HG03342 (cell line): ENCODE measurements at regions not wholly inside any gene's neighbourhood (a gene's known extent, or its start where the extent isn't known, plus 50 kb on each side); places are given as distances from the start of the nearest gene placed in this dataset.
A peak's percentile ranks its signal among the peaks of the same experiment; 100 is the strongest.
"Not testable (repeated sequence)": the region's sequence is repeated elsewhere in the genome, so short reads cannot be mapped to it uniquely, and the experiment has no call there.

Experiments
- ATAC-seq: cut with Tn5 transposase; IDR thresholded peaks from one replicate; pipeline ENCODE4 v1.9.1; 2021; ENCODE audit warnings: mild to moderate bottlenecking, moderate library complexity; ENCODE audit not compliant: unreplicated experiment

DNA sequence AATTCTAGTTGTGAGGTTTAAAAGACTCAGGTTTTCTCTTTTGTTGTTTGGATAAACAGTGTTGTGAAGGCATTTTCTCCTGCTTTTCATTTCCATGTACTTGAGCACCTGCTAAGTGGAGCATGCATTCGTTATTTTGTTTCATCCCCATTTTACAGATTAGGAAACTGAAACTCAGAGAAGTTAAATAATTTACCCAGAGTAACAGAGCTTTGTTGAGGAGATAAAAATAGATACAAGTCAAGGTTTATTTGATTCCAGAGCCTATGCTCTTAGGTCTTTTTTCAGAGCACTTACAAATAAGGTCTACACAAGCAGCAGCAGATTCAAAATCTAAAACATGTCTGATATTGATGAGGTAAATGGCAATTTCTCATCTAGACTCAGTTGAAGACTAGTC lies 254.7 kb upstream of the PTBP2 start:
- ATAC-seq, result no peak

DNA sequence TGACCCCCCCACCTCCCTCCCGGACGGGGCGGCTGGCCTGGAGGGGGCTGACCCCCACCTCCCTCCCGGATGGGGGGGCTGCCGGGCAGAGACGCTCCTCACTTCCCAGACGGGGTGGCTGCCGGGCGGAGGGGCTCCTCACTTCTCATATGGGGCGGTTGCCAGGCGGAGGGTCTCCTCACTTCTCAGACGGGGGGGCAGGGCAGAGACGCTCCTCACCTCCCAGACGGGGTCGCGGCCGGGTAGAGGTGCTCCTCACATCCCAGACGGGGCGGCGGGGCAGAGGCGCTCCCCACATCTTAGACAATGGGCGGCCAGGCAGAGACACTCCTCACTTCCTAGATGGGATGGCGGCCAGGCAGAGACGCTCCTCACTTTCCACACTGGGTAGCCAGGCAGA lies 251.9 kb upstream of the PTBP2 start:
- not testable (repeated sequence) for ATAC-seq

DNA sequence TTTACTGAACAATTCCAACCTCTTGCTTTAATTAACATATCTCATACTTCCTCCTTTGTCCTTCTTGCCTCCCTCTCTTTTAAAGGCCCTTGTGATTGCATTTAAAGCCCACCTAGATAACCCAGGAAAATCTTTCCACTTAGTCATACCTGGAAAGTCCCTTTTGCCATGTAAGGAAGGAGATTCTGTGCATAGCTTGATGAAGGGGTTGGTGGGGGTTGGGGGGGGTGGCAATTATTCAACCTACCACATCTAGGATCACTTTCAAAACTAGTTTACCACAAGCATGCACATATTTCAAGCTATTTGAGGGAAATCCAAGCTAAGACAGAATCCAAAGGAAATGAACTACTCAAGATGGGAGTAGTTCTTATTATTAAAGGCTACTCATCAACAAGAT lies 249.1 kb upstream of the PTBP2 start:
- ATAC-seq, result no peak

DNA sequence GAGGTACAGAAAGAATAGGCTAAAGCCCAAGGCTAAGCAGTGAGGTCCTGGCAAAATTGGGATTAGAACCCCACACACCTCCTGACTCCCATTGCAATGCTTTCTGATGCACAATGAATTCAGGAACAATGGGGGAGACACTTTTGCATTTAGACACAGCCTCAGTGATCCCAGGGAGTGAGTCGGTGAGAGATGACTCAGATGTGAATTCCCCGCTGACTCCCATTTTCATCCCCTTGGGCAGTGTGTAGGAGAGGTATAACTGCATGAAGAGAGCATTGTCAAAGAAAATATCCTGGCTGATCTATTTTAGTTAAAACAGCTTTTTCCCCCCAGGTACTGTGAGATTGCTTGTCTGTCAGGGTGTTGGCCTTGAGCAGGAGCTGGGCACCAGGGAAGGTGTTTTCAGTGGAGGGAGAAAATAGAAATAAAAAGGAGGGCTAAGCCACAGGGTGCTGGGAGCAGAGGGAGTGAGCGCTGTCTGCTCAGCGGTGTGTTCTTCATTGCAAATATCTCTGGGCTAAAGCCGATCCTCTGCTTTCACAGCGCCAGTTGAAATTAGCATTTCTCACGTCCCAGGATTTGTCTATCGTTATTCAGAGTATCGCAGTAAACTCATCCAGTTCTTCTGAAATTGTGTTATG lies 247.7 kb upstream of the PTBP2 start:
- ATAC-seq, result no peak

DNA sequence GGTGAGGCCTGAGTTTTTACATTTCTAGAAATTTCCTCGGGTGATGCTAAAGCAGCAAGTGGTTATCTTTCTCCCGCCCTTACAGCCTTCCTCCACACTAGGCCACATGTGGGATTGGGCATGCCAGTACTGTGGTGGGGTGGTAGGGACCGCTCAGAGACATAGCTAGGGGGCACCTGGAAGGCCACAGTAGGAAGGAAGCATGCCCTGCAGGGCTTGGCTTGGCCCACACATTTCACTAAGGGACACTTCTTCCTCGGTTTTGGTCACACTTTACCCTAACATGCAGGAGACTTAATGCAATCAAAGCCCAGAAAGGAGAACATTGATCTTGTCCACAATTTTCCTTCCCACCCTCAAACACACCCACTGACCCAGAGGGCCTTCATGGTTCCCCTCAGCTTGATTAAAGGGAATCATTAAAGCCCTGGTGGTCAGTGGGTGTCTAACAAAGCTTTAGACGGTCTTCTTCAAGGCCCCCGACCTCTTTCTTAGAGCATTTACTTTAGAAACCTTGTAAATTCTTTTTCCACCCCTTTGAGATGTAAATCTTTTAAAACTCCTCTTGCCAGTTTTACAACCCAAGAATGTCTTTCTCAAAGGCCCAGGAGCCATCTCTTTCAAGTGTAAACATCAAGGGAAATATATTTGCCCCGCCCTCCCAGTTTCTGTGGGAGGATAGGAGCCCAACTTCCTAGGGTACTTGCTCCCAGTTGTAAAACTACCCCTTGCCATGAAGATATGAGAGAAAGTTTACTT lies 246.4 kb upstream of the PTBP2 start:
- no peak for ATAC-seq

DNA sequence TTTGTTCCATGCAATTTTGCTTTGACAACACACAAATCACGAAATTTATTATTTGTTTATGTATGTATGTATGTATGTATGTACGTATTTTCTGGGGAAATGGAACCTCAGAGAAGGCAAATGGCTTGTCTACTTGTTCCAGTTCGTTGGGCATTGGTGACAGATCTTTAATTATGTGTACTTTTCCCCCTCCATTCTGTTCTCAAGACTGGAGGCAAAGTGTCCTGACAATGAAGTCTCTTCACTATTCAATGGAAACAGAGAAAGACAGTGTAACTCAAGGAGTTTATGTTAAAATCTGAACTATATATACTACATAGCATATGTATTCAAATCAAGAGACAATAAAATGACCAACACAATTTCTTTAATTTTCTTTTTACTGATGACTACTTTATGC lies 245.7 kb upstream of the PTBP2 start:
- no peak for ATAC-seq

DNA sequence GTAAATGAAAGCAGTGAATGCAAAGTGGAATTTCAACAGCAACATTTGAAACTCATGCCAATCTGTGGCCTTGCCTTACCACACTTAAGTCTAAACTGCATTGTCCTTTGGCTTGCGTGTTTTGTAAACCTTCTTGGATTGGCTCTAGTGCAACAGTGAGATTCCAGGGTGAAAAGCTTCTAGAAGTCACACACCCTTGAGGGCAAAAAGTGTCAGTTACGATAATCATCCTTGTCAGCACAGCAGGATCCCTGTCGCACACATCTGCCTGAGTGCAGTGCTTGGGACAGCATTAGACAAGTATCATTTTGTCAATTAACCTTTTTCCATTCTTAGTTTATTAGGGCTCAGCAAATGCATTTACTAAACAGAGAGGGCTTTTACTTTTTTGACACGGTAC lies 243.4 kb upstream of the PTBP2 start:
- no peak for ATAC-seq

DNA sequence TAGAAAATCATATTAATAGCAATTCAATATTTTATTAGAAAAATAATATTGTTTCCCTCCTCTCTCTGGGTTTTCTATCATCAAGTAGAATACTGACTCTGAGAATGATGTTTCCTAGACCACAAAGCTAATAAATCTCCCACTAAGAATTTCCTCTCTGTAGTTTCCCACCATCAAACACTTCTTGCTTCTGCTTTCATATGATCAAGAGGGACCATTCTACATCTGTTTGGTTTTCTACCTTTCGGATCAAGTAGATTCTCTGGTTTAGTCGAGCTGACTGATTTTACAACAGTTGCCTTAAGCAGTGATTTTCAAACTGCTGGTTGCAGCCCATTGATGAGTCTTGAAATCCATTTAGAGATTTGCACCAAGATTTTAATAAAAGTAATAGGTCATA lies 240.2 kb upstream of the PTBP2 start:
- no peak for ATAC-seq

DNA sequence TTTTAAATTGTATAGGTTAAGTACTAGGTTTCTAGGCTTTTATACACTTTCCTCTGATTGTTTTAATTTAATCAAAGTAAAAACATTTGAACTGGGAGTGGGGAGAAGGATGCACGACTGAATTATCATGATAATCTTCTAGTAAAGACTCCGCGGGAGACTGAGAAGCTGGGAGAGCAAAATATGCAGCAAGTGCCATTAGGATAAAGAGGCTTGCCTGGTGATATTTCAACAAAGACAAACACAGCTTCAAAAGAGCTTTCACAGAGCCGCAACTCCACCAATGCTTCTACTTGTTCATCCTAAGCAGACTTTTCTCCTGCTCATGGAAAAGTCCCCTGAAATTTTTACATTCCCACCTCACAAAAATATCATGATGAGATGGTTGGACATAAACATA lies 239.0 kb upstream of the PTBP2 start:
- no peak for ATAC-seq

DNA sequence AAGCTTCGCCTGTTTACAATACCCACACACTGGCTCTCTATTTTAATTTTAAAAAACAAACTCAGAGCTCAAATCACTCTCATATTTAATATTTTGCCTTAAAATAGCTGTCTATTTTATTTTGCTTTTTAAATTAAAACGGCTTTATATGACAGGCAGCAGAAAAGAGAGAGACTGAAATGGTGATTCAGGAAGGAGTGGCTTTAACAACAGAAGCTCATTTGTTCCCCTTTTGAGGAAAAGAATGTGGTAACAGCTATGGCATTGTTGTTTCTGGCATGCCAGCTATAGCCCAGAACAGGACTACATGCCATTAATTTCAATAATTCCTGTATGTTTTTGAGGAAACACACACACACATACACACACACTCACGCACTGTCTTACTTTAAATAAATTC lies 234.2 kb upstream of the PTBP2 start:
- no peak for ATAC-seq

DNA sequence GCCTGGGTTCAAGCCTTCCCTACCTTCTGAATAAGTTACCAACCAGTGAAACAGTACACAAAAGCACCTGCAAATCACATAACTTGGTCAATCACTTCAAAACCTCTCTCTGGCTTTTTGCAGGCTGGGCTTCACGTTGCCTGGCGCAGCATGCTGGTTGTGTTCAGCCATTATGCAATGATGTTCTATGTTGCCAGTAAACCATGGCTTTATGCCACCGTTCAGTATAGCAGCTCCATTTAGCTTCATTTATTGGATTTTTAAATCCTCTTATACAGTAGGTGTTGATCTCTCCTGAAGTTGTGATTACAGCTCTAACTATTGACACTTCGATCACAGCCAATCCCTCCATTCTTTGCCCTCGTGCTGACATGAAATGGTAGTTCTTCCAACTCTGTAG lies 233.6 kb upstream of the PTBP2 start:
- no peak for ATAC-seq

DNA sequence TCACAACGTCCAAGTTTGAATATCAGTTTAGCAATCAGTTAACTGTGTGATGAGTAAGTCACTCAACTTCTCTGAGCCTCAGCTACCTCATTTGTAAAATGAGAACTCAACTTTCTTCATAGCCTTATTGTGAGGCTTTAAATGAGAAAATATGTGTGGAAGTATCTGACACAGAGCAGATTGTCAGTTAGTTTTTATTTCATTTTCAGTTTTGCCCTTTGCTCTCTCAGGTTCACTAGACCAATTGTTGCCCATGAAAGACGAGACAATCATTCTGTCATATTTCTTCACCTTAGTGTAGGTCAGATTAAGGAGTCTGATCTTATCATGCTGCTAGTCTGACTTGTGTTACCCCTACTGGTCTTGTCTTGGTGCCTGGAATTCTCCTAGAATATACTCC lies 232.8 kb upstream of the PTBP2 start:
- ATAC-seq, result peak; percentile 67

DNA sequence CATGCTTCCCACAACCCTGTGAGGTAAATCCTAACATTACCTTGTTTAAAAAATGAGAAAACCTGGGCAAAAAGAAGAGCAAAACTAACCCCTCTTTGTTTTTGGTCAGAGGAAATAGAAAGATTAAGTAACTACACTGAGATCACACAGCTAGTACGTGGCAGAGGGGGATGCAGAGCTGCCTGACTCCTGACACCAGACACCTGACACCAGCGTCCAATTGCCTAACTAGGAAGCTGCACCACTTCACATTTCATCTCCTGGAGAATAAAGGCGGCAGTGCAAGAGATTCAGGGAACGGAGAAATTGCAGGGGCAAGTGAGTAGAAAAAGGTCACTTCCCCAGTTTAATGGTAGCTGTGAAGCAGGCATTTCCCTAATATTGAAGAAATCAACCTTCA lies 229.3 kb upstream of the PTBP2 start:
- ATAC-seq, result no peak

DNA sequence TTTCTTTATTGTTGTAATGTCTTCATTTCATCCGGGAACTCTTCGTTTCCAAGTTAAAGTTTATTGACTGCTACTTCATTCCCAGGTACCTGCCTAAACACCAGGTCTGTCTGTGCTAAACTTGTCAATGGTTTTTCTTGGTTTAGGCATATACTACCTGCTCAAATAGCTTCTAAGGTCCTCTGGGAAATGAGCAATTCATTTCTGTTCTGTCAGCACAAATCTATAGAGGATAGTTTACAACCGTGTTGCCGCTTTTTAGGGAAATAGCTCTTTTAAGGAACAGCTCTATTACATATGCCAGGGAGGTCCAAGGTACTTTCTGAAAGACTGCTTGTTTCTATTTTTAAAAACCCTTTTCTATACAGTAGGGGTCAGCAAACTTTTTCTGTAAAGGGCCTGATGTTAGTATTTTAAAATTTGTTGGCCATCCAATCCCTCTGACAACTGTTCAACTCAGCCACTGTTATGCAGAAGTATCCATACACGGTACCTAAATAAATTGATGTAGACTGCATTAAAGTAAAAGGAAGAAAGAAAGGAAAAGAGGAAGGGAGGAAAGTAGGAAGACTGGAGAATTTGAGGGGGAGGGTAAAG lies 222.7 kb upstream of the PTBP2 start:
- ATAC-seq, result no peak

DNA sequence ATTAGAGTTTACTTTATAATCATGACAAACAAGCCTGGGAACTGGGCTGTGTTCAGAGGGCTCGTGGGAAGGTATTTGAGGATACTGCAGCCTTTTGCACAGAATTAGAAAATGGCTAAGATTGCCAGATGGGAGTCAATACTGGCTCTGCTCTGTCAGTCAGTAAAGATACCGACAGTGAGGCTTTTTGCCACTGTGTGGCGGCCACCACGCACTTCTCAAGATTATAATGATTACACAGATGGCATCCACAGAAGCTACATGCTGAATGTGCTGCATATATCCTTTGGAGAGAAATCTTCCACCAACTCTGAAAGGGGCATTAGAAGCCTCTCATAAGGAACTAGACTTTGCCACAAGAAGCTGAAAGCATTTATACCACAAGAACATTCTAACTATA lies 213.4 kb upstream of the PTBP2 start:
- ATAC-seq, result no peak

DNA sequence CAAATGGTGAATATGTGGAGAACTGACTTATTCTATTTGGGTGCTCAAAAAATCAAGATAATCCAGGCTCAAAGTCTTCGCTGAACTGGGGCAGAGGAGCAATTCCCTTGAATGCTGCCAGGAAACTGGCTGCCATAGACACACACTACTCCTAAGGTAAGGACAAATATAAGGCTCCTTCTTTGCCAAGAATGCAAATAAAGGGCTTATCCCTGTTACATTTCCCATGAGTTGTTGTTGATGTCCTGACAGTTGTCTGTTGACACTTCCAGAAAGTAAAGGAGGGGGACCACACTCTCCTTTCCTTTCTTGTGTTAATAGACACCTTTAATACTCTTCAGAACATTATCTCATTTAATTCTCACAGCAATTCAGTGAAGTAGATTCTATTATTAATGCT lies 212.2 kb upstream of the PTBP2 start:
- no peak for ATAC-seq

DNA sequence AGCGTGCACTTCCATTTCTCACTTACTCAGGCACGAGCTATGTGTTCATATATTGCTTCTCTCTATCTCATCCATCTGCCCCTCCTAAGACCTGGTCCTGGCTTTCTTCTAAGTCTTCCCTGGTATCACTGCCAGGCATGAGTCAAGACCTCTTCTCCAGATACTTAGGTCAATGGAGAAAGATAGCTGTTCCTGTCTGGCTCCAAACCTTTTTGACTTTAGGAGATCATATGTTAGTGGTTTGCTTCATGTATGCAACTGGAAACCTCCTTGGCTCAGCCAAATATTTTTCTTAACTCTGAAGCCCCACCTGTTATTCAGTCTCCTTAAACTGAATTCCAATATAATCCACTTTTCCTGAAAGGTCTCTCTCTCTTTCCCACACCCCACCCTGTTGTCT lies 211.6 kb upstream of the PTBP2 start:
- ATAC-seq, result no peak

DNA sequence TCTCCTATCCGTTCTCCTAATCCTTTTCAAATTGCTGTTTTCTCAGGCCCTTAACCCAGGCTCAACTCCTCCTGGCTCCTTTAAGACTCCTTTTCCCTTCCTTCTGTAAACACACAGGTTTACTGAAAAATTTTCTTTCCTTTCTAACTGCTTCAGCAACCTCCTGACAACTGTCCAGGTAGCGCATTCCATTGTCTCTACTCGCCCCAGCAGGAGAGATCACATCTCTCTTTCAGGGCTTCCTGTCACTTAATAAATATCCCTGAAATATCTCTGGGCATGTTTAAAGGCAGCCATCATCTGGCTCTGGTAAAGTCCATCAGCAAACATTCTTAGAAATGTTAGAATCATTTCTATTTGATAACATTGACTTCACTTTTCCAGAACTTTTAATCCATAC lies 211.2 kb upstream of the PTBP2 start:
- ATAC-seq, result no peak

DNA sequence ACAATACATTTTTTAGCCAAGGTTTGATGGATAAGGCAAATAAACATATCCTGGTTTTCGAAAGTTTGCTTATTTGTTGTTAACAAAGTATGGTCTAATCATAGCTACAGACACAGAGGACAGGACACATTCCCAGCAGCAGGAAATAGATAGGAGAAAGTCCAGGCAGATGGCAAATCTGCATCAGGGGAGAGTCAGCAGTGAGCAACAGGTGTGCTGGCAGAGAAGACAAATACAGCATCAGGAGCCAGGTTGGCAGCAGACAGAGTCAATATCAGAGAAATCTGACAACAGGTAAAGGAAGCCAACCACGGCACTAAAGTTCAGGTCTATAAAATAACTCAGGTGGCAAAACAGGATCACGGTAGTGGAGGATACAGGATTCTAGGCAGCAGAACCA lies 210.7 kb upstream of the PTBP2 start:
- no peak for ATAC-seq

DNA sequence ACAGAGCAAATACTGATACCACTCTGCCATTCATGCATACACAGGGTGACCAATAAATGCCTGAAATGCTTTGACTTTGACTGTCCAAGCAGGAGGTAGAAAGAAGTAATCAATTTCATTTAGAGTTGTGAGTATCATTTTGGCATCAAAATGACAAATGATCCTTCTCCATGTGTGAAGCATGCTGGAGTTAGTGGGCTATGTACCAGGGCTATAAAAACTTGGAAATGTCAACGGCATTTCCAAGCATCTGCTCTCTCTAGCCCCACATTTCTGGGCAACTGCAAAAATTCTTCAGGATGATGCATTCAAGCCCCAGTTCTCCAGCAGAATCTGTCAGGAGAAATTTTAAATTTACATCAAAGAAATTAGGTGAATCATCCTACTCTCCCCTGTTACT lies 208.4 kb upstream of the PTBP2 start:
- ATAC-seq, result no peak

DNA sequence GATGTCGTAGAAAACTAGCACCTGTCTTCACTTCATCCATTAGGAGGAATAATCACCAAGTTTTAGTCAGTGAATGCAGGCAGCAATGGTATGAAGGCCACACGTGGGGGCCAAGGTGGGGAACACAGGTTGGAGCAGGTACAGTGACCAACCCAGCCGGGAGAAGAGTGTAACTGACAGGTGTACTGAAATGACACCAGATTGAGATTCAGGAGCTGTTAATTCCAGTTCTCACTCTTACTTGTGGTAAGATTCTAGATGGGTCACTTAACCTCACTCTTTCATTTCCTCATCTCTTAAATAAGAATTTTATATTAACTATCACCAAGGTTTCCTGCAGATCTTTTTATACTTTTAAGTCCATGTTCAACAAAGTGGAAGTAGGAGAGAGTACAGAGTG lies 206.2 kb upstream of the PTBP2 start:
- peak; percentile 91 for ATAC-seq

DNA sequence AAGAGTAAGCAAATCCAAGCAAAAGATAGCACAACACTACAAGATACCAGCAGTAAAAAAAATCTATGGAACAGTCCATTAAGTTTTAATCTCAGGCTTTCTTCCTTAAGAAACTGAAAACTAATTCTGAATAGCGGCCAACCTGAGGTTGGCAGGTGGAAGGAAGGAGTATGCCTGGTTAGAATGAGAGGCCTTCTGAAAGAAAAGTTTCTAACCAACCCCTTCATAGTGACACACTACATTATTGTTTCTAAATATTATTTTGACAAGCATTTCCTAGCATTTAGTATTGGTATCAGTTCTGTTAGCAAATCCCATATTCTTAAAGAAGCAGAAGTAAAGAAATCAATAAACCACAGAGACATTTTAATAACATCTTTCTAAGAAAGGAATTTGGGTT lies 205.7 kb upstream of the PTBP2 start:
- peak; percentile 44 for ATAC-seq
